ENCODE measurements at regions not wholly inside any gene's neighbourhood (a gene's known extent, or its start where the extent isn't known, plus 50 kb on each side); places are given as distances from the start of the nearest gene placed in this dataset.

DNA sequence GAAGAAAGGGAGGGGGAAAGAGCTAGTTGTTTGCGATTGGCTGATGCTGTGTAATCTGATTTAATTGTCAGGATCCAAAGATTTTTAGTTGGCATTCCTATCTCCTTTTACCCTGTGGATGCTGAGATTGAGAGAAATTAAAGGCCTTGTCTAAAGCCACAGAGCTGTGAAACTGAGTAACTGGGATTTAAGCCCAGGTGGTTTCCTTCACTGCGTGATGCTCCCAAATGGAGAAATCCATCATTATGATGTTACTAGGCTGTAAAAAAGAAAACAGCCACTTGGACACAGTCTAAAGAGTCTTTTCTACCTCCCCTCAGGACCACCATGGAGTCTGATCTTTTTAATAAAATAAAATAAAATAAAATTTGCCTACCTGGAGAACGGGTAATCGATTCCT is 883.0 kb upstream of the NR2F2 start:
- no peaks in the 10 kb centered on the region for H3K4me1 ChIP-seq
- H3K4me3 ChIP-seq (ENCODE audit: low read depth, low read length): no peak overlapping the region
- no peaks in the 10 kb centered on the region for H3K36me3 ChIP-seq
- TF ChIP-seq, protein P1, sequence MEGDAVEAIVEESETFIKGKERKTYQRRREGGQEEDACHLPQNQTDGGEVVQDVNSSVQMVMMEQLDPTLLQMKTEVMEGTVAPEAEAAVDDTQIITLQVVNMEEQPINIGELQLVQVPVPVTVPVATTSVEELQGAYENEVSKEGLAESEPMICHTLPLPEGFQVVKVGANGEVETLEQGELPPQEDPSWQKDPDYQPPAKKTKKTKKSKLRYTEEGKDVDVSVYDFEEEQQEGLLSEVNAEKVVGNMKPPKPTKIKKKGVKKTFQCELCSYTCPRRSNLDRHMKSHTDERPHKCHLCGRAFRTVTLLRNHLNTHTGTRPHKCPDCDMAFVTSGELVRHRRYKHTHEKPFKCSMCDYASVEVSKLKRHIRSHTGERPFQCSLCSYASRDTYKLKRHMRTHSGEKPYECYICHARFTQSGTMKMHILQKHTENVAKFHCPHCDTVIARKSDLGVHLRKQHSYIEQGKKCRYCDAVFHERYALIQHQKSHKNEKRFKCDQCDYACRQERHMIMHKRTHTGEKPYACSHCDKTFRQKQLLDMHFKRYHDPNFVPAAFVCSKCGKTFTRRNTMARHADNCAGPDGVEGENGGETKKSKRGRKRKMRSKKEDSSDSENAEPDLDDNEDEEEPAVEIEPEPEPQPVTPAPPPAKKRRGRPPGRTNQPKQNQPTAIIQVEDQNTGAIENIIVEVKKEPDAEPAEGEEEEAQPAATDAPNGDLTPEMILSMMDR (IDR thresholded peaks at IDR 0.05; ENCODE audit: low read depth, low read length): no peak
- no peaks in the 10 kb centered on the region for H3K27me3 ChIP-seq
- DNase-seq: no peak
- H3K9me3 ChIP-seq: no peaks in the 10 kb centered on the region

DNA sequence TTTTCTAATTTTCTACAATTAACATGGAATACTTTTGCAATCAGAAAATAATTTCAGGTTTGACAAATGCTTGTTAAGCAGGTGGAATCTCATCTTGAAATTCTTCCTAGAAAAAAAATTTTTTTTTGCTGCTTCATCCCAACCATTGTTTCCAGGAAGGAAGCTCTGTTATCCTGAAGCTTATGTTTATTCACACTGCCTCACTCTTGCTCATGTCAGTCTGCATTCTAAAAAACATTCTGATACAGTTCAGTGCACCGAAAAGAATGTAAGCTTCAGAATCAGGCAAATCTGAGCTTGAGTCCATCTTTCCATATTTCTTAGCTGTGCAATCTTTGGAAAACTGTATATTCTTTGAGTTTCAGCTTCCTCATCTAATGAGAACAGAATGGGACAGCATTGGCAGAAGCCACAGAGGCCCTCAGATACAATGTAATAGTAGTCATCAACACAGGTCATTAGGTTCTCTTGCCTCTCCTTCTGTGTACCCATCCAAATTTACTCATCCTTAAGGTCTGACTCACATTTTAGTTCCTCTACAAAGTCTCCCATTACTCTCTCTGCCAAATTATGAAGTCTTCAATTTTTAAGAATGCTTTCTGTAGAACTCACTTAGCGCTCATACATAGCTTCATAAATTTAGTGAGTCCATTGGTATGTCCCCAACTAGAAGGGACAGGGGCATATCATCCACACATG is 881.8 kb upstream of the NR2F2 start:
- Histone ChIP-seq H3K4me3 (ENCODE audit: low read depth, low read length) (no peak overlapping the region), H3K4me1 (no peaks in the 10 kb centered on the region), H3K27me3 (no peaks in the 10 kb centered on the region), H3K36me3 (no peaks in the 10 kb centered on the region), H3K9me3 (no peaks in the 10 kb centered on the region)
- no peak for DNase-seq
- TF ChIP-seq, protein P1 (IDR thresholded peaks at IDR 0.05; ENCODE audit: low read depth, low read length): no peak

DNA sequence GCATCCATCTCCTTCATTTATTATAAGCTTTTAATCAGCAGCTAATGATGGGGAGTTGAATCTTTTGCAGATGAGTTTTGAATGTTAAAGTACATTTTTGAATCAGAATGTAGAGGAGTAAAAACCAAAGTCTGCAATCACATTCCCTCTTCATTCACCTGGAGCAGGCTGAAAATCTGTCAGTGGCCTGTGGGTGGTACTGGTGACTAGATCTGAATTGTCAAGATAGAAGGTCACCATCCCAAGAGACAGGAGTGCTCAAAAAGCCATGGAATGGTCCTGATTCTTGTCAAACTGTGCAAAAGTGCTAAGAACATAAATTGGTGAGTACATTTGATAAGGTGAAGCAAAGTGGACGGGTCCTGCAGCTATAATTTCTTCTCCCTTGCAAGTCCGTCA is 881.3 kb upstream of the NR2F2 start:
- Histone ChIP-seq H3K27me3 (no peaks in the 10 kb centered on the region), H3K36me3 (no peaks in the 10 kb centered on the region), H3K4me1 (no peaks in the 10 kb centered on the region), H3K9me3 (no peaks in the 10 kb centered on the region), H3K4me3 (ENCODE audit: low read depth, low read length) (no peak overlapping the region)
- no peak for DNase-seq
- TF ChIP-seq, protein P1 (IDR thresholded peaks at IDR 0.05; ENCODE audit: low read depth, low read length): no peak

DNA sequence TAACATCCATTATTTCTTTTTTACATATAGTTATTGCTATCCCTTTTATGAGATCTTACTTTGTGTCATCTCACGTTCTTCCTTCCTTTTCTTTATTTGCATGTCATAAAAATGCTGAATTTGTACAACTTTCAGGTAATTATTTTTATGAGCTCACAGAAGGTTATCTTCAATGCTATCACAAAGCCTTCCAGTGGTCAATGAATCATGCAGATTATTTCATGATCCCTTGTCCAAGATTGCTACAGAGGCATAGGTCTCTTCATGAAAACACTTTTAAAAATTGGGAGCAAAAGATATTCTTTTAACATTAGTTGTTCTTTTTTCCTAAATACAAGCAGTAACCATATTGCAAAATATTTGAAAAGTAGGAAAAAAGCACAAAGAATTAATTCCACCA is 880.1 kb upstream of the NR2F2 start:
- TF ChIP-seq, protein P1 (IDR thresholded peaks at IDR 0.05; ENCODE audit: low read depth, low read length): no peak
- no peaks in the 10 kb centered on the region for H3K9me3 ChIP-seq

DNA sequence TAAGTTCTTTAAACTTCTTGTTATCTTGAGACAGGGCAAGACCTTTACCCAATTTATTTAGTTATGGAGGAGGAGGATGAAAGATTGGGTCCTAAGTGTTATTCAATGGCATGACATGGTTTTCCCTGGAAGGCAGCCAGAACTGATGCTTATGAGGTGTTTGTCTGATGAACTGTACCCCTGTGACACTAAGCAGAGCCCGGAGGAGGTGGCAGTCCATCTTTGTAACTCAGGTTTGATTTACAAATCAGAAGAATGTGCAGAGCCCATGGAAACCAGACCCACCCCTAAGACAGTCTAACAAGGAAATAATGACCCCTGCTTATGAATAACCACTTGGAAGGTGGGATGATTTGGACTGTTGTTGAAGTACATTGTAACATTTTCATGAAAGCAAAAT is 878.6 kb upstream of the NR2F2 start:
- H3K4me3 ChIP-seq (ENCODE audit: low read depth, low read length): no peak overlapping the region
- H3K27me3 ChIP-seq: no peaks in the 10 kb centered on the region
- DNase-seq: no peak
- H3K36me3 ChIP-seq: no peaks in the 10 kb centered on the region
- no peaks in the 10 kb centered on the region for H3K9me3 ChIP-seq
- H3K4me1 ChIP-seq: no peaks in the 10 kb centered on the region
- TF ChIP-seq, protein P1 (IDR thresholded peaks at IDR 0.05; ENCODE audit: low read depth, low read length): no peak

More for the DNA sequence above, 880.1 kb upstream of the NR2F2 start:
- Histone ChIP-seq H3K36me3 (no peaks in the 10 kb centered on the region), H3K27me3 (no peaks in the 10 kb centered on the region), H3K4me3 (ENCODE audit: low read depth, low read length) (no peak overlapping the region), H3K4me1 (no peaks in the 10 kb centered on the region)
- no peak for DNase-seq

DNA sequence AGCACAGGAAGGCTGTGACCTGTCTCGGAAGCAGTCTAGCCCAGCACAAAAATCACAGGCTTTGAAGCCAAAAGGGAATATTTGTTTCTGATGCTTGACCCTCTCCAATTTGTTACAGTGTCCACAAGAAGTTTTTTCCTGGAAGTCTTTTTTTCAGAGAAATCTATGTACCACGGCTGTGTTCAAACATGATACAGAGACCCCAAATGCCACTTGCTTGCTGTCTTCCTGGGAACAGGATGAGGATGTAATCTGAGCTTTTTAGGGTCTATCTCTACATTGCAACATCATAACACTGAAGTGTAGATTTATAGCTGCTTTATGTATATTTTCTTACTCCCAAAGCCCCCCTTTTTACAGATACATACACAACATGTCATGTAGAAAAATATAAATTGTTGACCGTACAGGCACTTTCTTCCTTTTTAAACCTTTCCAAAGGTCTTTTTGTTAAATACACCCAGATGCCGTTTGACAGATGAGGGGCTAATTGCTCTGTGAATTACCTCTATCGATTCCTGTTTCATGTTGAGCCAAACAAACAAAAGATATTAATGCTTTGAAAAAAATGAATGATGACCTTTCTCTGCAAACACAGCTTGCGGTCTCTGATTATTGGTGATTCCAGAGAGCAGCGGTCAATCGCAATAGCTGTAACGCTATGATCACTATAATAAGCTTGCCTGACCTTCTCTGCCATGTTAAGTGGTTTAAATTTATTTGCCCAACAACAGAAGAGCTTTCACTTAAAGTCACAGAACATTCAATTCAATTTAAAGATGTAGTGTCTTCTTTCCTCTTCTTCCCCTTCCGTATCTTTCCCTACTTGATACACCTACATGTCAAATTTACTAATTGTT is 875.9 kb upstream of the NR2F2 start:
- Histone ChIP-seq H3K27me3 (no peaks in the 10 kb centered on the region), H3K9me3 (no peaks in the 10 kb centered on the region), H3K4me1 (no peaks in the 10 kb centered on the region), H3K36me3 (no peaks in the 10 kb centered on the region), H3K4me3 (ENCODE audit: low read depth, low read length) (no peak overlapping the region)
- no peak for DNase-seq
- TF ChIP-seq, protein P1 (IDR thresholded peaks at IDR 0.05; ENCODE audit: low read depth, low read length): no peak
